ENCODE measurements at regions not wholly inside any gene's neighbourhood (a gene's known extent, or its start where the extent isn't known, plus 50 kb on each side); places are given as distances from the start of the nearest gene placed in this dataset.

DNA sequence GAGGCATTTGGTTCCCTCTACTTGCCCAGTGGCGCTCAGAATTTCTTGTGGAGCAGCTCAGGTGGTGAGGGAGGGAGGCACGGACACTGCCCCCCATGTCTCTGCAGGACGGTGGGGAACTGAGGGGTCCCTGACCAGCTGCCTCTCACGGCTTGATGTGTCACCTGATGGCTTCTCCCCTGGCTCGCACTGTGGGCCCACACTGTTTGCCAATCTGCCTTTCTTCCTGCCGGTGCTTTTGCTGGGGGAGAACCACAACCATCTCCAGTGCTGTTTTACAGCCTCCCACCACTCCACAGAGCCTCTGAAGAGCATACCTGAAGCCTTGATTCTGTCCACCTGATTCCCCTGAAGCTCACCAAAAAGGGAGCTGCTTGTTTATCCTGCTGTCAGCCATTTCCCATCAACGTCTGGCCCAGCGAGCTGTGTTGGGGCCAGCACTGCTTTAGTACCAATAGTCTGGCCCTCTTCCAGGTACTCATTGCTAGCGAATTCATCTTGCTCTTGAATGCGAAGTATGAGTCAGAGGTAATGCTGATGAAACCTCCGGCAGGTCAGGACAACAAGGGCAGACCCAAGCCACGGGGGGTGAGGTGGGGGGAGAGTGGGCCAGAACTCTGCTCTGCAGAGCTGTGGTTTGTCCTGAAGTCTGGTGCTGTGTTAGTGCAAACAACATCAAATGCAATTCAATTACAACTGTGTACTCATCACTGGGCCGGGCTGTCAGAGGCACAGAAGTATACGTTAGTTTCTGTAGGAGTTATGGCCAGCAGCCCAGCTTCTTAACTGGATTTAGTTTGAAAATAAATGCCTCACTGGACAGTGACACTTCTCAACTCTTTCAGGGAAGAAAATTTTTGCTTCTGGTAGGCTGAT is 208.3 kb upstream of the JADE1 start:
- DNase-seq: peak; percentile 65

DNA sequence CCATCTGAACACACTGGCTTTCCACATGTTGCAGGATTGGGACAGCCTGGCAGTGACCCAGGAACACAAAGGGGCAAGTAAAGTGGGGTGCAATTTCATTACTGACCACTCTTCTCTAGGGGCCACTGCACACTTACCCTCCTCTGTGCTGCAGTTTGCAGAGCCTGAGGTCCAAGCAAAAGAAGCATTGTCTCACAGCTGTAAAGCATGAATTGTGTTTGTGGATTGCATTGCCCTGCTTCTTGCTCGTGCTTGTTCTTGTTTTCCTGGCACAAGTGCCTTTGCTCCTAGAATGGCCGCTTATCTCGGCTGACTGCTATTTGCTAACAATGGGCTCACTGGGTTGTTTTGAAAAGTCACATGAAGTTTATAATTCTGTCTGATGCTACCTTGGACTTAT is 209.1 kb upstream of the JADE1 start:
- no peak for DNase-seq

DNA sequence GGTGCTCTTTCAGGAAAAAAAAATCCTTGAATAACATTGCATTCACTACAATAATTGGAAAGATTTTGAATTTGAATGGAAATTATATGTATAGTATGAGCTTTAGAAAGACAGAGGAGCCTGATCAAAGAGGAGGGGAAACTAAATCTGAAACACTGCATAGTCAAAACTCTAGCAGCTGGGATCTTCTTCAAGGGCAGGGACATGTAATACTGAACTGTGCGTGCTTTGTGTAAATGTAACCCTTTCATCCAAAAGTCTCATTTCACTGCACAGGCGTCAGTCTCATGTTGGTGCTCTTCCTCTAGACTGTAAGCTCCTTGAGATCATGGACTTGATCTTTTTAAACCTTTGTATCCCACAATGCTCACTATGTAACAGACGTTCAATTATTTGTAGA is 212.0 kb upstream of the JADE1 start:
- DNase-seq: no peak

DNA sequence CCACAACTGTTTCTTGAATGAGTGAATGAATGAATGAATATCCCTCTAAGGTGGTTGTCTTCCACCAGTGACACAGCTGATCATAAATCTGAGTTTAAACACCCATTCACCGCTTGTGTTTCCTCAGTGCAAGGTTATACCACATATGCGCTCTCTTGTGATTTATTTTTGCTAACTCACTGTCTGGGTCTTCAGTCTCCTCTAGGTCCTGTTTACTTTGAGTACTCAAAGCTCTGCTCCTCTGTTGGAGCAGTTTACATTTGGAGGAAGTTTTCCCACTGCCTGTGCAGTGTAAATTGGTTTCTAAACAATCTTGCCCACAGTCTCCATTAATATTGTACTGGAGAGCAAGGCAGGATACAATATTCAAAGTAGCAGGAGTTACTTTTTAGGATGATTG is 212.6 kb upstream of the JADE1 start:
- DNase-seq: no peak

DNA sequence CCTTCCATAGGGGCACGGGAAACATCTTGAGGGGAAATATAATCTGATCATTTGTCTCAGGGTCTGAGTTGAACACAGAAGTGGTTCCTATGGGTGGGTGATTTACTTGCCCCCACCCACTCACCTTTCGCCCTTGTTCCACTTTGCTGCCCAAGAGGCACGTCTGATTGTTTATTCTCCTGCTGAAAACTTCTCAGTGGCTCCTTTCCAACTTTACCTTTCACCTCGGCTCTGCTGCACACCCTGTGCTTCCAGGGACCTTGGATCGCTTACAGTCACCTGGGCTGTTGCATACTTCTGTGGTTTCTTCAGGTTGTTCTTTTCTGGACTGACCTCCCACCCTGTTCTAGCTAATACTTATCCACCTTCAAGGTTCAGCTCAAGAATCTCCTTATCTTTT is 213.4 kb upstream of the JADE1 start:
- no peak for DNase-seq

DNA sequence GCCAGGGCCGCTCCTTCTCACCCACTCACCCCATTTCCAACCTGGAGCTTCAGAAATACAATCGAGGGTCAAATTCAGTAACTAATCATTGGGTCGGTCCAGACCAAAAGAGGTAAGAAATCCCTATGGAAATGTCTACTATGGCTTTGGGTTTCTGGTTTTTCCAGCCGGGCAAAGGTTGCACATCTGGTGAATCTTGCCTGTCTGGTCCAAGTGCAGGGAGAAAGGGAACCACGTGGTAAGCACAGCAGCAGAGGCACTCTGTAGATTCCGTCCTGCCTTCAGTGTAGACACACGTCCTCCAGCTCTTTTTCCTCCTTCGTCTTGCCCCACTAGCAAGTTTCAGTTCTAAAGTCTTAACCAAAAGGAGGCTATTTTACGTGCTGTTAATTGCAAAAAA is 218.0 kb upstream of the JADE1 start:
- DNase-seq: no peak

DNA sequence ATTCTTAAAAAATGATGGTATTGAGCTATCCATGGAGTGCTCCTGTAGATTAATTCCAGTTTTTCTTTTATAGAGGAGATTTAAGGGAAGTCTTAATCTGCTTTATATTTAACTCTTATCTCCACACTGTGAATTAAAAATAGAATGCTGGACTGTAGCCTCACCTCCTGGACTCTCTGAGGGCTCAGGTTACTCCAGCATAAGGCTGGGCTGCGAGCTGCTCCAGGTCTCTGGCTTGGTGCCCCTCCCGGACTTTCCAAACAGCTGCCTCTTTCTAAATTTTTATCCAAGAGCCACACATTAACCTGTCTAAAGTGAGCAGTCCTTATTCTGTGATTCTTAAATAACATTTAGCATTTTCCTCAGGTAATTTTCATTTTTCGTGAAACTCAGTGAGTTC is 218.7 kb upstream of the JADE1 start:
- no peak for DNase-seq

DNA sequence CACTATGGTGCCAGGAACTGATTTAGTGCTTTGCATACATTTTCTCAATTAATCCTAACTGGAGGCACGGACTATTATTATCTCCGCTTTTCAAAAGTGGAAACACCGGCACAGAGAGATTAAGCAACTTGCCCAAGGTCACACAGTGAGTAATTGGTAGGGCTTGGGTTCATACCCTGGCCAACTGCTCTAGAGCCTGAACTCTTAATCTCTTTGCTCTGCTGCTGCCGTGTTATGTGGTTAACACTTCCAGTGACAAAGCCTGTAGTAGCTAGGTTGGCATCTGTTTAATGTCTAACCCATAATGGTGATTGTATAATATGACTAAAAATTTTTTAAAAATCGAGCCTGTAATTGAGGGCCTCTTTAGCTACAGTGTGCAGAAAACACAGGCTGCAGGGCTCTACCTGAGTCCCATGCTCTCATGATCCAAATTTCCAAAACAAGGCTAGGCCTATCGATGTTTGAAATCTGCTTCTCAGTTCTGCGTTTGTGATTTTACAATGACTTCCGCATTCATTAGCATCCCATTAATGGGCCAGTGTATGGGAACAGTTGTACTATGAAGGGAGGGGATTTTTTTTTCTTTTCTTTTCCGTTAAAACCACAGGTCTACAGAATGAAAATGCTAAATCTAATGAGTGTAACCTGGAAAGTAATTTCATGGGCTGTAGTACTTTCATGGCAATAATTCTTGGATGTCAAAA is 219.3 kb upstream of the JADE1 start:
- no peak for DNase-seq

DNA sequence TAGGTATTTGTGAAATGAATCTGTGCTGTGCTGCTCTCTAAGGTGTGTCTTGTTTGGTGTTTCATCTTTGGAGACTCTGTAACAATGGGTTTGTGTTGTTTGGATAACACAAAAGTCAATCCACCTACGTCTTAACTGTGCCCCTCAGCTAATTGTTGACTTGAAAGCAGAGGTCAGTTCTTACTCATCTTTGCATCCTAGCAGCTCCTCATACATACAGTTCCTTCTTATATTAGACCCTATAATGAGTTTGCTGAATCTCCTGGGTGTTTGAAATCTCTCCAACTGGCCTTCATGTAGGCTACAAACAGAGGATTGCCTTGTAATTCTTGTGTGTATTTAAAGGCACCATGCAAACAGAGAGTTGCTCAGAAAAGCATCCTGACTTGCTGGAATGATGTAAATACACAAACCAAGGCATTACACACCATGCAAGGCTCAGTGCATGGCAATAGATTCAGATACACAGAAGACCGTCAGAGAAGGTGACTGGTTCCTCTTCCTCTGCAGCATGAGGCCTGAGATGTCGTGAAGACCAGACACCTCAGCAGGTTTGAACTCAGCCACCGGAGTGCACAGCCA is 220.0 kb upstream of the JADE1 start:
- DNase-seq: no peak

DNA sequence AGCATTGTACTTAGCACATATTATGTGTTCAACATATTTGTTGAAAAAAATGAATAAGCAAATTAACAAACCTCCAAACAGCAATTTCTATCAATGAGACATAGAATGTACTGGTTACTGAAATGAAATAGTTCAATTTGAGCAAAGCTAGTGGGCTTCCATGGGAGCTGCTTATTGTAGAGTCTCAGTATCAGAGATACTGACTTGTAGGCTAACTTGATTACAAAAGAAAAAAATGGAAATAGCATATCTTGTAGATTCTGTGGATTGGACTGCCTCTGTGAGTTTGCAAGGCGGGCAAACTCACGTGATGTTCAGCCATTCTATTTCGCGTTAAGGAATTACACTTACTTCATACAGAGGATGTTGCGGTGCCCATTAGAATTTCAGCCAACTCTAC is 222.1 kb upstream of the JADE1 start:
- DNase-seq: no peak

DNA sequence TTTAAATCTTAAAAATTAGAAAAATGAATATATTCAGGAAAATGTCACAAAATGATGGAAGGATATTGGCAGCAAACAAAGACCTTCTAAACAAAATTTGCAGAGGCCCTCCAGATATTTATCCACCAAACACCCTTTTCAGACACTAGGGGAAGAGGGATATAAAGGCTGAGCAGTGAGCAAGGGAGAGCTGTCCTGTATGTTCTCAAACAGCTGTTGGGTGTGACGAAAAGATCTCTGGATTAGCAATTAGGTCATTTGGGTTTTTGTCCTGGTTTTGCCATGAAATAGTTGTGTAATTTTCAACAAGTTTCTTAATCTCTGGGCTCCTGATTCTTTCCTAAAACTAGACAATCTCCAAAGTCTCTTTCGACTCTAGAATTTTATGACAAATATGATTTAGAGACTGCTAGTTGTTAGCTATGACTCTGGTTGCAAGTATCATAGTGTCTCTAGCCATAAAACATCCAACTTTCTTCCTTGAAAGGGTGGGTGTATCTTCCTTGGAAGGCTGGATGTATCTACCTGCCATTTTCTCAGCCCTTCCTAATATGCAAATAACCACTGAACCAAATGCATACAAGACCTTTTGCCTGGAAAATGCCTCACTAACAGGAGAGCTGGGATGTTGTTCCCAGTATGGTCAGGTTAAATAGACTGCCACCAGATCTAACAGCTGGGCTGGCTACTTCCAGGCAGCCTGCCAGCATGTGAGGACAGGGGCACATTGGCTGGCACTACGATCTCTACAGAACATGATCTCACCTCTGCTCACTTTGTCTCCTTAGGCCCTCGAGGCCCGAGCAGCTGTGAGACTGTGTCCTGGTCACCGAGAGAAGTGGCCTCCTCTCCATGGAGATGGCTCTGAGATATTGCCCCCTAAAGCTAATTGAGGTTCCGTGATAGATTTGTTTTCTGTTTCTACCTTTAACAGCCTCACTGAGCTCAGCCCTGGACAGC is 225.5 kb upstream of the JADE1 start:
- no peak for DNase-seq

DNA sequence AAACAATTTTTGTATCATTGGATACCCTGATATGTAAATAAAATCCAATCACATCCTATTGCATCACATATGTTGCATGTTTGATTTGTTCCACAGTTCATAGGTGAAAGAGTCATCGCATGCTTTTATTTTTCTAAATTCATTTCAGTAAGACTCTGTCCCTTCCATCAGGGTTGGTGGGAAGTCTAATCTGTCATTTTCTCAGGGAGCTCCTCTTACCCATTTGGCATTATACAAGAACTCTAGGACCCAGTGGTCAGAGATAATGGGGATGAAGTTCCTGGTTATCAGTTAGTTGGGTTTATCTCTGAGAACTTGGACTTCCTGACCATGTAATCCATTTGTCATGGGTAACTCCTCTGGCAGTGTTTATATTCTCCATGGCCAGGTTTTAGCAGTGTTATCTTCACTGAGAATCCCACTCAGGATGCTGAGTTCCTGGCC is 227.1 kb upstream of the JADE1 start:
- no peak for DNase-seq

DNA sequence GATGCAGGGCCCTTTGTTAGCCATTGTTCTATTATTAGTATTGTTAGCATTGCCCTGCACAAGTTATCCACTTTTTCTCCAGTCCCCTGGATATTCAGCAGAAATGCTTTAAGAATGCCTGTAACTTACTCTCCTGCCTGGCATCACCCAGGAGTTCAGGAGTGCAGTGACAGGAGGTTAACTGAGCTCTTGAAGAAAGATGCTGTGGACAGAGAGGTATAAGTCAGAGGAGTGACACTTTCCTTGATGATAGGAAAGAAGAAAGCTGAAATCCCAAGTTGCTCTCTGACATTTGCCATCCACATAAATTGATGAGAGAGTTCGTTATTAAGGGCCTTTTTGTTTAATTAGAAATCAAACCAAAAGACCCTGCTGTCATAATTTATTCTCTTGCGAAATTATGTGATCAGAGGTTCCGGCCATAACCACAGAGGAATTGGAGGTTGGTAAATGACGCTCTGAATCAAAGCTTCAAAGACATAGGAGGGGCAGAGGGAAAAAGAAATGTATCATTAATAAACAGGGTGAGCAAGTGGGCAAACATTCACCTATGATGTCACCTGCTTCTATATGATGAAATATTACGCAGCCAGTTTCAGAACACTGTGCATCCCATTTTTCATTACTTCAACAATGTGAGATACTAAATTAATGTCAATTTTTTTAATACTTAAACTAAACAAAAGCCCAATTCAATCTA is 230.2 kb upstream of the JADE1 start:
- DNase-seq: no peak

DNA sequence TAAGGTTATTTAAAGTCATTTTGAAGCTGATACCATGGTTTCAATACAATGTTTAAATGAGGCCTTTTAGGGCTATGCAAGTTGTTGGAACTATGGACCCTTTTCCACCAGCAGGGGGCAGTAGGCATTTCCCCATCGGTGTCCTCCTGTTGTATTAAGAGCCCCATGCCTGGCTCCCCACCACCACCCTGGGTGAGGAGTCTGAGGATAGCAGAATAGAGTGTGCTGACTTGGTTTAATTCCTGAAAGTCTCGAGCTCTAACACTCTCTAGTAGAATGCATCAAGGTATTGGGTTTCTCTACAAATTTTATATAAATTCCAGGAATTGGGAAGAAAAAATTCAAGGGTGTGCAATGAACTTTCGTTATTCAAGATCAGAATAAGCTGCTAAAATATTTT is 234.8 kb upstream of the JADE1 start:
- no peak for DNase-seq

DNA sequence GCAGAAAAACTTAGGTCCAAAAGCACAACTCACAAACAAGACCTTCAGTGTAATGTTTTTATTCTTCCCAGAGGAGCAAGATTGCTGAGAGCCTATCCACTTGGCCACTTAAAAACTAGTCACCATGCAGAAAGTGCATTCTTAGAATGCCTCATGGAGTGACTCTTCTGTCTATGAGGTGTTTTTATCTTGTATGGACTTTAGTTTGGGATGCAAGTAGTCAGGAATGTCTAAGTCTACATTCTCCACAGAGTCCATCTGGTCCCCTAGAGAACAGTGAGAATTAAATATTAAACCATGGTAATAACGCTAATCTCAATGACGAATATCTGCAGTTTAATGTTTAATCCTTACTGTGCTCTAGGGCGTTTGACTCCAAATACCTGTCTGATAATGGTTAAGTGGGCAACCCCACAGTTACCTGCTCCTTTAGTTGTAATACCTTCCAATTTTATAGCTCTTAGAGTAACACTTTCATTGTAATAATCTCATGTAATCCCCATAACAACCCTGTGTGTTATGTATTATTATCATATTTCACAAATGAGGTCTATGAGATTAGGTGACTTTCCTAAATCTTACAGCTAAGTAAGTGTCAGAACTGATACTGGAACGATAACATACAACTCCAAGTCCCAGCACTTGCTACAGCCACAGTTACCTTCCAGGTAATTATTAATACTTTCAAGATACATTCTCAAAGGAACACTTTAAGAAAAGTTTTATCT is 235.6 kb upstream of the JADE1 start:
- DNase-seq: peak; percentile 4

DNA sequence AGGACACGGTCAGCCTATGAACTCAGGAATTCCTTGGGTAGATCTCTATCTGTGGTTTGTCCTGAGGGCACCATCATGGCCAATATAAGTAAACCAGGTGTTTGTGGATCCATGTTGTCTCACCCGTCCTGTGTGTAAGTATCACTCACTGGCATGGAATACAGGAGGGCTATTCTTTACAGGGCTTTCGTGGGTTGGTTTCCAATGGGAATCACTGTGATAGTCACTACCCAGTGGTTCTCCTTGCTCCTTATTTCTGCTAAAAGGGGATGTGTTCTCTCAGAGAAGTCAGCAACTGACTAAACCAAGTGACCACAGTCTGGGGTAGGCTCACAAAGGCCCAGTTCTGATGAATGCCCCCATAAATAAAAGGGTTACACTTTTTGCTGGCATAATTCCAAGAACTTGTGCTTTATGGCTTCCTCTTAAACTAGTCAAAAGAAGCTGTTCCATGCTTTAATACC is 236.7 kb upstream of the JADE1 start:
- no peak for DNase-seq

DNA sequence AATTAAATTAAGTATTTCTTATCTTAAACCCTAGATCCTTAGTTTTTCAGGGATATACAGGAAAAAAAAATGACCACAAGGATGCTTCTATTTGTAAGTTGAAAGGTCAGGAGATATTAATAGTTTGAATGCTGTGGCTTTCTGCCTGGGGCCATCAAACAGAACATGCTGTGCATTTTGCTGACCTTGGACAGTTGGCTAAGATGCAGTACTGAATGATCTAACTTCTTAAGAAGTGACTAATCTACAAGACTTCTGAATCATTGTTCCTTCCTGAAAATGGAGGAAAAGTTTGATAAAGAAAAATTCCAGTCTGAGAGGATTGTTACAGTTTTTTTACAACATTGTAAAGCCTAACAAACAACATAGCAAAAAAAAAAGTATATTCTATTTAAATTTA is 237.8 kb upstream of the JADE1 start:
- DNase-seq: peak; percentile 9

DNA sequence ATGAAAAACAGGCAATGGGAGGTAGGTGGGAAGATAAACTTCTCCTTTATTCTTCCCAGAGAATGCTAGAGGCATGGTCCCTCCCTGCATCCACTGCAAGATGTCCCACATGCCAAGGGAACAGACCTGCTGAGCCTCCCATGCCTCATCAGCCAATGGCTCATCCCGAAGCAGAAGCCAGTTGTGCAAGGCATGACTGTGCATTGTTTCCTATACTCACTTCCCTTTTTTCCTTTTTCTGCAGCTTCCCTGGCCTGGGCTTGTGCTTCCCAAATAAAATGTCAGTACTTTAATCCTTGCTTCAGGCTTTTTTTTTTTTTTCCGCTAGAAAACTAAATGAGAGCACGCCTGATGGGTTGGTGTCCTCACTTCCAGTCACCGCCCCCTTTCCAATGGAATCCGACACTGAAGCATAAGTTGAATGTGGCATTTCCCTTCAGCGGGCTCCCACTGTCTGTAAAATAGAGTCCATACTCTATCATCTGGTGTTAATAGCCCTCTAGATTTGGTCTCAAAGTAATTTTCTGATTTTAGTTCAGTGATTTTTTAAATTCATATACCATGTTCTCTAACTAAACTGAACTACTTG is 239.0 kb upstream of the JADE1 start:
- DNase-seq: no peak

DNA sequence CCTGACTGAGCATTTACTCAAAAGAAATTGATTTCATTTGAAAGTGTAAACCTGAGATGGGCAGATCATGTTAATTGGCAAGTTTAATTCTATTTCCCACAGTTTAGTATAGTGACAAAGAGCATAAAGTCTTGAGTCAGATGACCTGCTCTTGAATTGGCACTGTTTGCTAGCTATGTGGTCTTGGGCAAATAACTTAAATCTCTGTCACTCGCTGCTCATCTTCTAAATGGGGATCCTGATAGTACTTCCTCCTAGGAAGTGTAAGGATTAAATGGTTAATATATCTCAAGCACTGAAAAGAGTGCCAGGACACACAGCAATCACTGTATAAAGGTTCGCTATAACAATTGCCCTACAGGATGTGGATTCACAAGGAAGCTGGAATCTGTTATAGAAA is 242.8 kb upstream of the JADE1 start:
- DNase-seq: no peak

DNA sequence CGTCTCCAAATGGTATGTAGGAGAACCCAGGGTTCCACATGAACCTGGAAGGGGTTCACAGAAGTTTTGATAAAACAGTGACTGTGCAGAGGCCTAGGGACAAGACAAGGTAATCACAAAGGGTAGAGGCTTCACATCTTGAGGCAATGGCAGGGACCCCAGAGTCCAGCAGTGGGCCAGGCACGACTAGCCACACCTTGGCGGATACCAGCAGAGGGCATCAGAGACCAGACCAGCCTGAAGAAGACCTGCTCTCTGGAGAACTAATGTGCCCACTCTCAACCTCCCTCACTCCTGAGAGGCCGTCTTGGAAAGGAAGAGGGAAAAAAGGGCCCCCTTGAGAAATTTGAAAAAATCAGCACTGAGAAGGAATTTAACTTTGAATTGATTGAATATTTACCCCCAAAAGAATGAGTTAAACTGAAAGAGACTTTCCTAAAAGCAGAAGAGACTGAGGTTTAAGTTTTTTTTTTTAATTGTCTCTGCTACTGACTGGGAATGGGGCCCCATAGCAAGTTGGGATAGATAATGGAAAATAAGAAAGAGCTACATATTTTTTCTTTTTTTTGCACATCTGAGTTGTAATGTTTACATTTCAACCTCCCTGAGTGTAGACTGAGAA is 243.8 kb upstream of the JADE1 start:
- DNase-seq: no peak

DNA sequence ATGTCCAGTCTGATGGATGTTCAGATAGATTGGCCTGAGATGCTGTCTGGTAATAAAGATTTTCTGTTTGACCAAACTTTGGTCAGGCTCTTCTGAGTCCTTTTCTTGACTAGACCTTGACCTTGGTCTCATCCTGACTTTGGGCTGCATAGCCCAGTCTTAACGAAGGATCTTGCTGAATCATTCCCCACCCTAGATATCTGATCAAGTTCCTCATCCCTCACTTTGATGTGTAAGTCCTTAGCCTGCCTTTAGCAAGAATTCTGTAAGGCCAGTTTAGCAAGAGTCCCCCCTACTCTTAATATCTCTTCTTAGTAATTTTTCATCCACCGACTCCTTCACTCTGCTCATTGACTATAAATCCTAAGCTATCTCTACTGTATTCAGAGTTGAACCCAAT is 244.4 kb upstream of the JADE1 start:
- no peak for DNase-seq
